Glomerular endothelial cell (primary cell): ENCODE measurements at regions not wholly inside any gene's neighbourhood (a gene's known extent, or its start where the extent isn't known, plus 50 kb on each side); places are given as distances from the start of the nearest gene placed in this dataset.
"Not testable (repeated sequence)": the region's sequence is repeated elsewhere in the genome, so short reads cannot be mapped to it uniquely, and the experiment has no call there.

ENCODE experiments used
- DNase-seq: peaks from one replicate; pipeline ENCODE4 v3.0.0-alpha.2; 2011; ENCODE audit warnings: low read depth, low spot score; ENCODE audit errors: extremely low read depth

DNA sequence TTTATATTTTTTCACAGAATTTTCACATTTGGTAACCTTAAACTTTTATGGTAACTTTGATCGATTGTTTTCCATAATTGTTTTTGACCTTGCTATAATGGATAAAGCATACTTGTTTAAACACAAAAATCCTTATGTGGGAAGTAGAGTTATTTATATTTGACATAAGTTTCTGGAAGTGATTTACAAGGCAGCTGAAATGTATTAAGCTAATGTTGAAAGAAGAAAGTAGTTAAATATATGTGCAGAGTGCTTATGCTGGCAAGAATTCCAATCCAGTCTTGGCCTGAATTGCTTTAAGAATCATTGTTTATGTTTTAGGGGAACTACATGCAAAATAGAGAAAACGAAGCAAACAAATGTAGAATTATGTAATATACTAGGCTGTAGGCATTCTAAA lies 763.6 kb downstream of the TAF11L14 start:
- no peak for DNase-seq

DNA sequence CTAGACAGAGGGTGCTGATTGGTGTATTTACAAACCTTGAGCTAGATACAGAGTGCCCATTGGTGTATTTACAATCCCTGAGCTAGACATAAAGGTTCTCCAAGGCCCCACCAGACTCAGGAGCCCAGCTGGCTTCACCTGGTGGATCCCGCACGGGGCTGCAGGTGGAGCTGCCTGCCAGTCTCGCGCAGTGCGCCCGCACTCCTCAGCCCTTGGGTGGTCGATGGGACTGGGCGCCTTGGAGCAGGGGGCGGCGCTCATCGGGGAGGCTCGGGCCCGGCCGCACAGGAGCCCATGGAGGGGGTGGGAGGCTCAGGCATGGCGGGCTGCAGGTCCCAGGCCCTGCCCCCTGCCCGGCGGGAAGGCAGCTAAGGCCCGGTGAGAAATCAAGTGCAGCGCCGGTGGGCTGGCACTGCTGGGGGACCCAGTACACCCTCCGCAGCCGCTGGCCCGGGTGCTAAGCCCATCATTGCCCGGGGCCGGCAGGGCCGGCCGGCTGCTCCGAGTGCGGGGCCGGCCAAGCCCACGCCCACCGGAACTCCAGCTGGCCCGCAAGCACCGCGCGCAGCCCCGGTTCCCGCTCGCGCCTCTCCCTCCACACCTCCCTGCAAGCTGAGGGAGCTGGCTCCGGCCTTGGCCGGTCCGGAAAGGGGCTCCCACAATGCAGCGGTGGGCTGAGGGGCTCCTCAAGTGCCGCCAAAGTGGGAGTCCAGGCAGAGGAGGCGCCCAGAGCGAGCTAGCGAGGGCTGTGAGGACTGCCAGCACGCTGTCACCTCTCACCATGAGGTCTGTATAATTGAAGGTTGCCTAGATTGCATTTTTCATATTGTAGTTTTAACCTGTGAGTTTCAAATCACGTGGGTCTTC lies 765.4 kb downstream of the TAF11L14 start:
- DNase-seq: not testable (repeated sequence)

DNA sequence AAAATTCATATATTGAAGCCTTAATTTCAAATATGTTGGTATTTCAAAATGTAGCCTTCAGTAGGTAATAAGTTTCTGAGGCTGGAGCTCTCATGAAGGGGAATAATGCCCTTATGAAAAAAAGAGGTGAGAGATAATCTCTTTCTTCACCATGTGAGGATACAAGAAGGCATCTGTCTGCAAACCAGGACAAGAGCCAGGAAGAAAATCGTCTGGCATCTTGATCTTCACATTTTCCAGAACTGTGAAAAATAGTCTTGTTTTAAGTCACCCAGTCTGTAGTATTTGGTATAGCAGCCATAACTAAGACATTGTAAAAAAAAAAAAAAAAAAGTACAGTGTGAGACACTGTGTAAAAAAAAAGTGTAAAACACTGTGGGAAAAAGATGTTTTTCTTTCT lies 768.9 kb downstream of the TAF11L14 start:
- DNase-seq: no peak

GRCh38 chr5:18403941-18404438 lies 769.7 kb downstream of the TAF11L14 start:
- no peak for DNase-seq

GRCh38 chr5:18420711-18421110 lies 786.5 kb downstream of the TAF11L14 start:
- no peak for DNase-seq

- no peak for DNase-seq
Observed at GRCh38 chr5:18433336-18433735, 799.1 kb downstream of the TAF11L14 start.

DNA sequence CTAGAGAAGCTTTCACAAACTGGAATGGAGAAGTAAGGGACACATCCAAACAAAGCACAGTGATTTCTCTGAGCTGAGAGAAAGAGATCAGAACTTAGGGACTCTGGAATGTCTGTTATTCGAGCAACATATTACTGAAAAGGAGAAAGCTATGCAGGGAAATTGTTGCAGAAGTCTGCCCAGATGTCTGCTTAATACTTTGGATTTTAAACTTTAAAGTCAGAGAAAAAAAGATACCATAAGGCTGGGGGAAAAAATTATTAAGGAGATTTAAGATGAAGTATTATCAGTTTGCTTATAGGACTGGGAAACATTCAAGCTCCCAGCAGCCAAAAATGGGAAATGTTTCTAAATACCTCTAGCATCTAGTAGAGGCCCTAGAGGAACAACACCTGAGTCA lies 803.9 kb downstream of the TAF11L14 start:
- no peak for DNase-seq

DNA sequence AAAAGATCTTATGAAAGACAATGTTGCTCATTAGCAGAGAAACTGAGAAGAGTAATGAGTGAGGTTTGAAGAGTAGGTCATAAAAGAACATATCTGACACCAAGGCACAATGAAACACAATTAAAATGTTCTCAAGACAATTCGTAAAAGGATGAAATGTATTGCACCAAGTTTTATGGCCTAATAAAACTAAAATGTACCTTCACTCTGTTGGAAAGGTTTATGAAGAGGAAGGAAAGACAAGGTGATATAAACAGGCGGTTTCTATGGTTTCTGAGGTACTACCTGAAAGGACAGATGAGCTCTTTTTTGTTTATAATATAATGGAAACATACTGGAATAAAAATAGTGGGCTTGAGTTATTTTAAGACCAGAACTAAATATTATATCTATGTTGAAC lies 821.3 kb downstream of the TAF11L14 start:
- DNase-seq: no peak

DNA sequence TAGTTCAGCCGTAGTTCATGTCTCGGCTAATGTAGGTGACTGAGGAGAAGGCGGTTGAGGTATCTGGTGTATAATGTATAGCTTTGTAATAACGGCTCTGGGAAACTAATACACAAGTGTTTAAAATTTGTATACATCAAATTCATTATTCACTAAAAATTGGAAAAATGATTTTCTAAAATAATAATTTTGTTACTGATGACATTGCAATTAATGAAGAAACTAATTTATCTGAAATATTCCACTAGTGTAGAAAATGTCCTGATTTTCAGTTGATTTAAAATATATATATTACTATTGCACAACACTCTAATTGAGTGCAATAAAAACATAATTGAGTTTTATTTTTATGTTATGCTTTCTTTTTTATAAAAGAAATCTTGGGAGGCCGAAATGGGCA lies 823.0 kb downstream of the TAF11L14 start:
- no peak for DNase-seq

DNA sequence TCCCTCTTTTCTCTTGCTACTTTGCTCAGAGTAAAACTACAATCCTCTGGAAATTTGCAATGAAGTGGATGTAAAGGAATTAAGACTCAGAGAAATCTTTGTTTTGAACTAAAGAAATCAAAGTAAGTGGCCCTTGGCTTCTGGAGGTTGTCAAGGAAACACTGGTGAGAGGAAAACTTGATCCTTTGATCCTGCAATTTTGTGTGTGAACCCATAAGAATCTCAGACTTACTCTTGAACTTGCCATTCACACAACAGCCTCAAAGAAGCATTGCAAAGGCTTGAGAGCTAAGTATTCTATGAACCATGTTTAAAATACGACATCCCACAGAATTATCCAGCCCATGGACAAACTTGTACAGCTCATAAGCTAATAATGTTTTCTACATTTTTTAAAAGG lies 827.5 kb downstream of the TAF11L14 start:
- no peak for DNase-seq

DNA sequence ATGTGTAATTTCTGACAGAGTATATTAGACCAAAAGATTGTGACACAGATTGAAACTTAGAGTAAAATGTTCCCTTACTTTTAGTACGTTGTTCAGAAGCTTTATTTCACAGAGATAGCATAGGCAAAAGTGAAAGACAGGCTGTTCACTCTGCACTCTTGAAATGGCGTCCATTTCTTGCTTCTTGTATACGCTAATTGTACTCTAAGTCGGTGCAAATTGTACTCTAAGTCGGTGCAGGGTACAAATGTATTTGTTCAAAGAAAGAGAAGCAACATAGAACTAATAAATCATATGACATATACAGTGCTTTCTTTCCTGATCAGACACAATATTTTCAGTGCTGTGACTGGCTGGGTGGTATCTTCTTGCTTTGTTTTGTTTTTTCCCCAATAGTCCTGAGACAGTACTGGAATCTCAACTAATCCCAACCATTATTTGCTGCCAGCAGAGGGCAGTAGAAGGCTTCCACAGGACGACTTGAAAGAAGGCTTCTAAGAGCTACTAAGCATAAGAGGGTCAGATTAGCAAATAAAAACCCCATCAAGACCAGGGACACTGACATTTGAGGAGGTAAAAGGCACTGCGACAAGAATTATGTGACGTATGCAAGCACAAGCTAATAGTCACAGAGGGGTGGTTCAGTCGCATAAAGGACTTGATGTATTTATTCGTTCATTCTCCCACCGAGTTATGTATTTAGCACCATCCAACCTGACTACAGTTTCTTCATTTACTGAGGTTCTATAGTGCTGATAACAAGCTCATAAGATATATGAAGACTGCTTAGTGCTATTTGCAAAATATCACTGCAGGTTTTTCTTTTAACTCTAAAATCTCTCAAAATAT lies 831.8 kb downstream of the TAF11L14 start:
- peak; percentile 50 for DNase-seq

DNA sequence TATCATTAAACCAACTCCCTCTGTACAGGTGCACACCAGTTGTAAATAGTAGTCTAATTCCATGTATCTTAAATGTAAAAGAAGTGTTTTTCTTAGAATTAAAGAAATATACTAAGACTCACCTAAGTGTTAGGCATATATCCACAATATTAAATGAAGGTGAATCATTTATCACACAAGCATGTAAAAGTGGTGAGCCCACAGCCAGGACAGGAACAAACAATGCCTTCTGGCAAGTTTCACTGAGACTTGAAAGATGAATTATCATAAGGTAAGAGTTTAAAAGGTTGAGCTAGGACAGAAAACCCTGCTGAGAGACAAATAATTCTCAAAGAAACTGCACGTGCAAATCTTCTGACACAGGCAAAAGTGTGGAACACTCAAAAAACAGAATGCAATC lies 832.5 kb downstream of the TAF11L14 start:
- DNase-seq: no peak

GRCh38 chr5:18471791-18472190 lies 837.5 kb downstream of the TAF11L14 start:
- DNase-seq: not testable (repeated sequence)

DNA sequence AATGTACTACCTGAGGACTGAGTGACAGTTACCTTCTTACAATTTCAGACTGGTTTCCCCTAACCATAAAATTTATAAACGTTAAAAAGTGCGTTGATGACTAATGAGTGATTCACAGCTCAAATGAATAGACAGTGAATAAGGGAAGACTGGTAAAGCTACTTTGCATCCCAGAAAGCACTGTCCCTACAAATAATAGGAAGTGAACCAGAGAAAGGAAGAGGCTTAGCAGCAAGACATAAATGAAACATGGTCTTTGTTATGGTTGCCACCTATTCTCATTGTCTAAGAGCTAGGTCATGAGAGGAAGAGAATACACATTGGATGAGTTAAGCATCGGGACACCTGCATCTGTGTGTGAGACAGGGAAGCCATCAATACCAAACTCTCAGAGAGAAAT lies 849.2 kb downstream of the TAF11L14 start:
- DNase-seq: no peak

DNA sequence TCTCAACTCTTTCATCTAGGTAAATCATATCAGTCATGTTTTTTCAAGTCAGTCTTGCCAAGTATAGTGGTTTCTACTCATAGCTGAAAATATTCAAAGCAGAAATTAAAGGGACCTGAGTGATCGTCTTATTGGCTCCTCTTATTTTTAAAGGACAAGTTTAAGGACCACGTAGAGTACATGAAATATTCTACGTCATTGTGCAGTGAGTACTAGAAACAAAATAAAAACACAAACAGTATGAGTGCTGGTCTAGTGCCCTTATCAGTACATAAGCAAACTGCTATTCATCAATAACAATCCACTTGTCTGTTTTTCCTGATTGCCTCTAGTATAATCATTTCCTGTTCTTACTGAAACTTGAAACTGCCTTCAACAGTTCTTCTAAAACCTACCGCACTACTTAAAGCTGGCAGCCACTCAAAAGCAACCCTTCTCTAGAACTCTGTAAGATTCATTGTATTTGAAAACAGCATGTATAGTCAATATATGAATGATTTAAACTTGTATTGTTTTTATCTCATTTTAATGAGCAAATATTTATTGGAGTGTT lies 853.7 kb downstream of the TAF11L14 start:
- DNase-seq: no peak

GRCh38 chr5:18489703-18490102 lies 855.4 kb downstream of the TAF11L14 start:
- no peak for DNase-seq

DNA sequence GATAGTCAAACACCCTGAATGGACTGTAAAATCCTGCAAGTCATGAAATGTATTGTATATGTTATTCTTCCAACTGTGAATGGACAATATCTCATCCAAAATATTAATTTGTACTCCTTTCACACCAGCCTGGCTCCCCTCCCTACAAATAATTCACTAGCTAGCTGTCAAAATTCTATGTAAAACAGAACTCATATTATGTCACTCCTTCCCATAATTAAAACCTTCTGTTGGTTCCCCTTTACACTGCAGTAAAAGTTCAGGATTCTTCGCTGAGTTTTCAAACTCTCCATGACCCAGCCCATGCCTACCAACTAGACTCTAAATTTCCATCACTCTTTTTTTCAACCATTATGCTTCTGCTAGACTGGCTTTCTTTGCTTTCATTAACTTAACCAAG lies 857.1 kb downstream of the TAF11L14 start:
- no peak for DNase-seq

DNA sequence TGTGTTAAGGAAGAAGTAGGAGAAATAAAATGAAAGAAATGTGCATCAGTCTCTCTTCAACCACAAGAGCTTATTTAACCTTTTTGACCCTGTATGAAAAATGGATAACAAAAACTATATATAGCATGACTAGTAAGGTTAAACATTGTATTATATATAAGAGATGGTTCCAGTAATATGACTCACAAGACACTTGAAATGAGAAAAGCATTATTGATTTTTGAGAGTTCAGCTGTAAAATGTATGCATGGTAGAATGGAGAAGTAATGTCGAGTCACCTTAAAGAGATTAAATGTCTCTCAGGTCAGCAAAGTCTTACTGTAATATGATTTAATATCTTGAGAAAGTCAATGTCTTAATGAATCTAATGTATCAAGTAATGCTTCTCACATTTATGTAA lies 860.9 kb downstream of the TAF11L14 start:
- DNase-seq: no peak

GRCh38 chr5:18496041-18496440 lies 861.8 kb downstream of the TAF11L14 start:
- no peak for DNase-seq

GRCh38 chr5:18497089-18497488 lies 862.8 kb downstream of the TAF11L14 start:
- no peak for DNase-seq

DNA sequence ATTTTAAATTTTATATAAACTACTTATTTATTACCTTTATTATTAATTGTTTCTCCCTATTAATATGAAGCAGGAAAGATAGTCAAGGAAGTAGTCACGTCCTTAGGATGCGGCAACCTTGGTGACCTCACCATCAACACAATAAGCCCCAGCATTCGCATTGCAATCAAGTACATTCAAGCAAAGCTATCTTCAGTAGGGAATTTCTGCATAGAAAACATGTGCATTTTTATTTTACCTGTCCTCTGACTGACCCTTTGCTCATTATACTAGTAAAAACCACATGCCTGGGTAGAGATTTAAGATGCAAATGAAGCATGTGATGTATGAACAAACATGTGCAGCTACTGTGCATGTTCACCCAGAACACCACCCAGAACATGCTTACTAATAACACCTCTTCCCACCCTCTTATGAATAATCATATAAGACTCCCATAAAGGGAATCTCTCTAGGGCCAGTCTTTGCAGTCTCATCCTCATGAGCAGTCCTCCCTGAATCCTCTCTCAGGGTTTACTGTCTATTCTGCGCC lies 869.6 kb downstream of the TAF11L14 start:
- DNase-seq: no peak
